Activated CD4-positive, alpha-beta T cell treated with anti-CD3 and anti-CD28 coated beads, Interleukin-2, amount 50 U/mL, for 1 hour (primary cell): ENCODE measurements at regions not wholly inside any gene's neighbourhood (a gene's known extent, or its start where the extent isn't known, plus 50 kb on each side); places are given as distances from the start of the nearest gene placed in this dataset.

Experiments used
- DNase-seq: peaks from one replicate; pipeline ENCODE4 v3.0.0-alpha.2; 2020

GRCh38 chr3:56862352-56863062 lies 60.8 kb upstream of the ARHGEF3 start:
- no peak for DNase-seq

GRCh38 chr3:56861511-56861910 lies 59.8 kb upstream of the ARHGEF3 start:
- no peak for DNase-seq

GRCh38 chr3:56860939-56861338 lies 59.2 kb upstream of the ARHGEF3 start:
- DNase-seq: no peak

GRCh38 chr3:56860351-56860750 lies 58.6 kb upstream of the ARHGEF3 start:
- DNase-seq: no peak

GRCh38 chr3:56858331-56858730 lies 56.6 kb upstream of the ARHGEF3 start:
- DNase-seq: no peak

GRCh38 chr3:56857178-56857577 lies 55.4 kb upstream of the ARHGEF3 start:
- DNase-seq: no peak

- DNase-seq: no peak
Measured at GRCh38 chr3:56856752-56857151, 55.0 kb upstream of the ARHGEF3 start.

- DNase-seq: peak; percentile 19
Measured at GRCh38 chr3:56855856-56856512, 54.2 kb upstream of the ARHGEF3 start.

GRCh38 chr3:56854856-56855611 lies 53.3 kb upstream of the ARHGEF3 start:
- DNase-seq: no peak

- no peak for DNase-seq
Measured at GRCh38 chr3:56851966-56852884, 50.5 kb upstream of the ARHGEF3 start.
